ENCODE measurements at regions not wholly inside any gene's neighbourhood (a gene's known extent, or its start where the extent isn't known, plus 50 kb on each side); places are given as distances from the start of the nearest gene placed in this dataset.

GRCh38 chr5:163718272-163718671 lies 212.9 kb downstream of the MAT2B start:
- no peak for TF ChIP-seq EZH2 (IDR thresholded peaks at IDR 0.05; ENCODE audit: insufficient read depth, poor library complexity, severe bottlenecking)
- no peak for TF ChIP-seq EZH2phosphoT487 (IDR thresholded peaks at IDR 0.05; ENCODE audit: insufficient read depth, low read depth)
